ENCODE measurements at regions not wholly inside any gene's neighbourhood (a gene's known extent, or its start where the extent isn't known, plus 50 kb on each side); places are given as distances from the start of the nearest gene placed in this dataset.

GRCh38 chr2:240230291-240230931 lies 90.0 kb upstream of the OTOS start:
- 75 to 84% (median 78%) methylated on average over 9 of the region's 9 CpGs for WGBS, 3 donors
- intact Hi-C loops (cut with DNase I): loop anchor here in 1 of 2 donors (5.0 kb wide), 1 partner anchor 142 kb away; no protein-coding TSS in a partner anchor
- ATAC-seq: no peak

GRCh38 chr2:240231838-240232244 lies 91.4 kb upstream of the OTOS start:
- no peak for ATAC-seq
- peak in 1 of 2 donors; percentile 38 for DNase-seq
- Histone ChIP-seq H3K4me3 (no peak overlapping the region), H3K36me3 (ENCODE audit: insufficient read depth in 1 of 2, low read depth in 1 of 2) (no peaks in the 10 kb centered on the region), H3K9me3 (peaks cover 6% of the 10 kb centered on the region), H3K27ac (no peak overlapping the region), H3K27me3 (ENCODE audit: insufficient read depth in 3 of 3, low read length in 2 of 3) (no peaks in the 10 kb centered on the region), H3K4me1 (peaks cover 20% of the 10 kb centered on the region)
- WGBS, 3 donors: 92 to 96% (median 93%) methylated on average over 6 to 12 of the region's 12 CpGs
- intact Hi-C loops (cut with DNase I): loop anchor here (2.0 to 5.0 kb wide), 3 partner anchors 113 to 205 kb away; no protein-coding TSS in a partner anchor
- TF ChIP-seq CTCF (IDR thresholded peaks at IDR 0.05): no peak

More at GRCh38 chr2:240230291-240230931, 90.0 kb upstream of the OTOS start:
- Histone ChIP-seq H3K36me3 (ENCODE audit: insufficient read depth in 1 of 2, low read depth in 1 of 2) (no peaks in the 10 kb centered on the region), H3K27me3 (ENCODE audit: insufficient read depth in 3 of 3, low read length in 2 of 3) (no peaks in the 10 kb centered on the region), H3K9me3 (peaks cover 6% of the 10 kb centered on the region), H3K27ac (no peak overlapping the region), H3K4me1 (peaks cover 7% of the 10 kb centered on the region), H3K4me3 (no peak overlapping the region)
- TF ChIP-seq CTCF (IDR thresholded peaks at IDR 0.05): no peak
- no peak for DNase-seq

- no peak for DNase-seq
- no peak for ATAC-seq
- intact Hi-C loops (cut with DNase I): loop anchor here (2.0 to 5.0 kb wide), 3 partner anchors 112 to 204 kb away; no protein-coding TSS in a partner anchor
- Histone ChIP-seq H3K4me3 (no peak overlapping the region), H3K4me1 (peaks cover 26% of the 10 kb centered on the region), H3K27me3 (ENCODE audit: insufficient read depth in 3 of 3, low read length in 2 of 3) (no peaks in the 10 kb centered on the region), H3K27ac (peak overlapping the region; percentile 74), H3K36me3 (ENCODE audit: insufficient read depth in 1 of 2, low read depth in 1 of 2) (no peaks in the 10 kb centered on the region), H3K9me3 (peaks cover 6% of the 10 kb centered on the region)
- 72 to 77% (median 73%) methylated on average over 22 of the region's 22 CpGs for WGBS, 3 donors
- no peak for TF ChIP-seq CTCF (IDR thresholded peaks at IDR 0.05)
These were observed 91.9 kb upstream of the OTOS start for GRCh38 chr2:240232264-240232915.

- intact Hi-C loops (cut with DNase I): loop anchor here (1.0 to 5.0 kb wide), 4 partner anchors 112 to 205 kb away; no protein-coding TSS in a partner anchor
- WGBS, 3 donors: 5 to 7% (median 5%) methylated on average over 28 to 39 of the region's 39 CpGs
- peak; percentile 97 for TF ChIP-seq CTCF (IDR thresholded peaks at IDR 0.05)
These were observed 92.8 kb upstream of the OTOS start for GRCh38 chr2:240232961-240233884.

More at GRCh38 chr2:240232961-240233884, 92.8 kb upstream of the OTOS start:
- H3K9me3 ChIP-seq: peaks cover 6% of the 10 kb centered on the region
- no peaks in the 10 kb centered on the region for H3K36me3 ChIP-seq (ENCODE audit: insufficient read depth in 1 of 2, low read depth in 1 of 2)
- H3K4me3 ChIP-seq: peak overlapping the region; percentile 53
- ATAC-seq: peak; percentile 78 to 84 (median 80)
- no peaks in the 10 kb centered on the region for H3K27me3 ChIP-seq (ENCODE audit: insufficient read depth in 3 of 3, low read length in 2 of 3)
- peak; percentile 89 to 96 for DNase-seq
- H3K27ac ChIP-seq: peak overlapping the region; percentile 93
- H3K4me1 ChIP-seq: peaks cover 34% of the 10 kb centered on the region
